ENCODE measurements at regions not wholly inside any gene's neighbourhood (a gene's known extent, or its start where the extent isn't known, plus 50 kb on each side); places are given as distances from the start of the nearest gene placed in this dataset.
"Not testable (repeated sequence)": the region's sequence is repeated elsewhere in the genome, so short reads cannot be mapped to it uniquely, and the experiment has no call there.

- no peak for DNase-seq (ENCODE audit: low read depth in 1 of 2, low spot score in 1 of 2)
Observed at GRCh38 chr13:107827840-107828549, 387.3 kb downstream of the LIG4 start.

- no peak for DNase-seq (ENCODE audit: low read depth in 1 of 2, low spot score in 1 of 2)
Observed at GRCh38 chr13:107824635-107825034, 390.7 kb downstream of the LIG4 start.

GRCh38 chr13:107822006-107822405 is 393.3 kb downstream of the LIG4 start:
- DNase-seq (ENCODE audit: low read depth in 1 of 2, low spot score in 1 of 2), result no peak

DNA sequence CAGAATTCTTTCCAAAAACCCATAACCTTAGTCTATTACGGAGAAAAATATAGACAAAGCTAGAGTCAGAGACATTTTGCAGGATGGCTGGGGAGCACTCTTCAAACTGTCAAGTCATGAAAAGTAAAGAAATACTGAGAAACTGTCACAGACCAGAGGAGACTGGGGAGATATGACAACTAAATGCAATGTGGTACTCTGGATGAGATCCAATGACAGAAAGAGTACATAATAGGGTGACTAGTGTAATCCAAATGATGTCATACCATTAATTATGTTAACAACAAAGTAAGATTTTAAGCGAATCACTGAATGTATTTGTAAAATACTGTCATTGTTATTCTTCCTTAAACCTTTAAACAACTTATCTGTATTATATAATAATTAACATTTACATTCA is 393.8 kb downstream of the LIG4 start:
- DNase-seq (ENCODE audit: low read depth in 1 of 2, low spot score in 1 of 2), result no peak

GRCh38 chr13:107819071-107819470 is 396.3 kb downstream of the LIG4 start:
- DNase-seq (ENCODE audit: low read depth in 1 of 2, low spot score in 1 of 2), result no peak

GRCh38 chr13:107817647-107818287 is 397.6 kb downstream of the LIG4 start:
- DNase-seq (ENCODE audit: low read depth in 1 of 2, low spot score in 1 of 2), result no peak

- DNase-seq (ENCODE audit: low read depth in 1 of 2, low spot score in 1 of 2), result no peak
Observed at GRCh38 chr13:107812014-107812412, 403.3 kb downstream of the LIG4 start.

GRCh38 chr13:107811233-107812013 is 403.9 kb downstream of the LIG4 start:
- no peak for DNase-seq (ENCODE audit: low read depth in 1 of 2, low spot score in 1 of 2)

GRCh38 chr13:107809125-107809524 is 406.2 kb downstream of the LIG4 start:
- DNase-seq (ENCODE audit: low read depth in 1 of 2, low spot score in 1 of 2), result no peak

- DNase-seq (ENCODE audit: low read depth in 1 of 2, low spot score in 1 of 2), result no peak
Observed at GRCh38 chr13:107808389-107808788, 406.9 kb downstream of the LIG4 start.

DNA sequence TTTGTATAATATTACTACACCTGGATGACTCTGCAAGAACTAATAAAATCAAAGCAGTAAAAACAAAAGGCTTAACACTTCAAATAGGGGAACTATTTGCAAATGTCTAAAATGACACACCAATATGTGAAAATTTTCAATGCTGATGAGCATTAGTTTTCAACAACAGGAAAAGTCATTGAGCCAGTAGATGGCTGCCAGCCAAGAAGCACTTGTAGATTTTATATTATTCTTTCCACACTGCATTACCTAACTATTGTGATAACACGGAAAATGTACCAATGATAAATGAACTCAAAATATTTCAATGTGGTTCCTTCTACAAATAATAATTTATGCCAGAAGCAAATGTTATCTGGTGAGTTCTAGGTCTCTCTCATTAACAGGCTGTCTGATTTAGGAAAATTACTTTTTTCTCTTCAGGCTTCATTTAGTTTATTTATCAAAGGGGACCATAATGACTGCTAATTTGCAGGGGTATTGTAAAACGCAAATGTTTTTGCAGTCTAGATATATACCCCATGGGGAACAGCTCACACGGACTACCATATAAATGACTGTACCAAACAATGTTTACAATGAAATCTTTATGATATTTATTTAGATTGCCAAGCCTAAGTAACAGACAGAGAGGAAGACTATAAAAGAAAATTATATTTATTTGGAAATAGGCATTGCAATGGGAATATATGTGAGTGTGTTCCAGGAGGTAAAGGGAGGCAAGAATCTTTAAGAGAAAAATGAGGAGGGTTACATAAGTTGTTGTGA is 407.8 kb downstream of the LIG4 start:
- DNase-seq (ENCODE audit: low read depth in 1 of 2, low spot score in 1 of 2), result no peak

DNA sequence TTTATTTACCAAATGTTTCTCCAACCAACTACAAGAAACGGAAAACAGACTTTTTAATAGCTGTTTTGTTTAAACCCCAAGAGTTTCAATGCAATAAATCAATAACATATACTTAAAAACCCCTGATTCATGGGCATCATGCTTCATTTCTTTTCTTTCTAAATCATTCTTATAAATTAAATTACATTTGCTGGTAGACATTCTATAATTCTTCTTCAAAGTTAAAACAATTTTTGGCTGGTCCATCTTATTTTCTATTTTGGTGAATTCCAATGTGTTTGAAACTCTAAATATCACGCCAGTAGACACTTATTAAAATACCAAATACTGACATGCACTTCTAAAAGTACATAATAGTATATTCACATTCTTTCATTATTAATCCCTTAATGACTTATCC is 408.6 kb downstream of the LIG4 start:
- no peak for DNase-seq (ENCODE audit: low read depth in 1 of 2, low spot score in 1 of 2)

- no peak for DNase-seq (ENCODE audit: low read depth in 1 of 2, low spot score in 1 of 2)
Observed at GRCh38 chr13:107803822-107804495, 411.4 kb downstream of the LIG4 start.

DNA sequence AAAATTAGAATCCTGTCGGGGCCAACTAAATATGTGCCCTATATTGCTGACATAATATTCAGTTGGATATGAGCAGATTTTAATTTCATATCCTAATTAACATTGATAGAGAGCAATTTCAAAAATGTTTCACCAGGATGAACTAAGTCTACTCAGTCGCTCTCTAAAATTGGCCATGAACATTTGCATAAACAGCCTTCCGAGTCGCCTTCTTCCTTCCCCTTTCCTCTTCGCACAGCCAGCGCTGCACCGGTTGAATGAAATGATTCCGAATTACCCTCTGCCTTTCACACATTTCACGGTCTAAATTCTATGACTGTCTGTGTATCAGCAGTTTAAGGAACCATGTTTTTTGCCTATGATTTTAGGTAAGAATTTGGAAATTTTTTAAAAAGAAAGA is 413.7 kb downstream of the LIG4 start:
- DNase-seq (ENCODE audit: low read depth in 1 of 2, low spot score in 1 of 2), result no peak

GRCh38 chr13:107799001-107799400 is 416.3 kb downstream of the LIG4 start:
- no peak for DNase-seq (ENCODE audit: low read depth in 1 of 2, low spot score in 1 of 2)

- no peak for DNase-seq (ENCODE audit: low read depth in 1 of 2, low spot score in 1 of 2)
Observed at GRCh38 chr13:107790397-107790796, 424.9 kb downstream of the LIG4 start.

DNA sequence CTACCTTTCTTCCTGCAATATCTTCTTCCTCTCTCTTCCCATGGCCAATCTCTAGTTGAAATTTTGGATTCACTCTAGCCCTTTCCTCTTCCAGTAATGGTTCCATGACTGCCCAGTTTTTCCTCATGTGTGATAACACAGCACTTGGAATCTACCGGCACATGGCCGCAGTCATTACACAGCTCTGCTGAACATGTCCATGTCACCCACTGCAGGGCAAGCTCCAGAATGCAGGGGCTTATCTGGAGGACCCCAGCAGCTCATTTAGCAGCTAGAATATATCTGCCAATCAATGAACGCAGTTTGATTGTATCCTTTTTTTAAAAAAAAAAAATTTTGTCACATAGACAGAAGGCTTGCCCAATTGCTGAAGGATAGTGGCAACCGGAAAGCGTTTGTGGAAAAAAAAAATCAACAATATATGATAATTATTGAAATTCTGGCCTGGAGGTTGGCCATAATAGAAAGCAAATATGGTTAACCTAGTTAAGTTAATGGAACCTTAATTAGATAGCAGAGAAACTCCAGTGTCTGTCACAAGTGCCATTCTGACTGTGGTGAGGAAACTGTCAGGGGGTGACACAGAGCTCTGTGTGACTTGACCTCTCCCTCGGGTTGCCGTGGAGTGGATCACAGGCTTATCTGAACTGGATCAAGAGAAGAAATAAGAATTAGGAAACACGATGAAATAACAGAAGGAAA is 426.7 kb downstream of the LIG4 start:
- DNase-seq (ENCODE audit: low read depth in 1 of 2, low spot score in 1 of 2), result no peak

DNA sequence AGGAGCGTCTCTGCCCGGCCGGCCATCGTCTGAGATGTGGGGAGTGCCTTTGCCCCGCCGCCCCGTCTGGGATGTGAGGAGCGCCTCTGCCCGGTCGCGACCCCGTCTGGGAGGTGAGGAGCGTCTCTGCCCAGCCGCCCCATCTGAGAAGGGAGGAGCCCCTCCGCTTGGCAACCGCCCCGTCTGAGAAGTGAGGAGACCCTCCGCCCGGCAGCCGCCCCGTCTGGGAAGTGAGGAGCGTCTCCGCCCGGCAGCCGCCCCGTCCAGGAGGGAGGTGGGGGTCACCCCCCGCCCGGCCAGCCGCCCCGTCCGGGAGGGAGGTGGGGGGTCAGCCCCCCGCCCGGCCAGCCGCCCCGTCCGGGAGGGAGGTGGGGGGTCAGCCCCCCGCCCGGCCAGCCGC is 432.7 kb downstream of the LIG4 start:
- not testable (repeated sequence) for DNase-seq (ENCODE audit: low read depth in 1 of 2, low spot score in 1 of 2)

GRCh38 chr13:107778094-107778493 is 437.2 kb downstream of the LIG4 start:
- DNase-seq (ENCODE audit: low read depth in 1 of 2, low spot score in 1 of 2), result no peak

GRCh38 chr13:107770541-107770940 is 444.8 kb downstream of the LIG4 start:
- no peak for DNase-seq (ENCODE audit: low read depth in 1 of 2, low spot score in 1 of 2)
